PC-3 (cell line): ENCODE measurements at regions not wholly inside any gene's neighbourhood (a gene's known extent, or its start where the extent isn't known, plus 50 kb on each side); places are given as distances from the start of the nearest gene placed in this dataset.

ENCODE experiments used
- CTCF ChIP-seq: fragments of 300-600 bp; sonication (generic); conservative IDR thresholded peaks from 2 replicates; pipeline ENCODE4 v1.5.1; 2017; ENCODE audit warnings: antibody characterized with exemption, low read depth, mild to moderate bottlenecking, low read length
- EZH2 ChIP-seq: fragments of 300-600 bp; sonication (generic); IDR thresholded peaks from one replicate; pipeline ENCODE4 v1.6.1; 2017; ENCODE audit warnings: antibody characterized with exemption, mild to moderate bottlenecking, low read length; ENCODE audit not compliant: unreplicated experiment

DNA sequence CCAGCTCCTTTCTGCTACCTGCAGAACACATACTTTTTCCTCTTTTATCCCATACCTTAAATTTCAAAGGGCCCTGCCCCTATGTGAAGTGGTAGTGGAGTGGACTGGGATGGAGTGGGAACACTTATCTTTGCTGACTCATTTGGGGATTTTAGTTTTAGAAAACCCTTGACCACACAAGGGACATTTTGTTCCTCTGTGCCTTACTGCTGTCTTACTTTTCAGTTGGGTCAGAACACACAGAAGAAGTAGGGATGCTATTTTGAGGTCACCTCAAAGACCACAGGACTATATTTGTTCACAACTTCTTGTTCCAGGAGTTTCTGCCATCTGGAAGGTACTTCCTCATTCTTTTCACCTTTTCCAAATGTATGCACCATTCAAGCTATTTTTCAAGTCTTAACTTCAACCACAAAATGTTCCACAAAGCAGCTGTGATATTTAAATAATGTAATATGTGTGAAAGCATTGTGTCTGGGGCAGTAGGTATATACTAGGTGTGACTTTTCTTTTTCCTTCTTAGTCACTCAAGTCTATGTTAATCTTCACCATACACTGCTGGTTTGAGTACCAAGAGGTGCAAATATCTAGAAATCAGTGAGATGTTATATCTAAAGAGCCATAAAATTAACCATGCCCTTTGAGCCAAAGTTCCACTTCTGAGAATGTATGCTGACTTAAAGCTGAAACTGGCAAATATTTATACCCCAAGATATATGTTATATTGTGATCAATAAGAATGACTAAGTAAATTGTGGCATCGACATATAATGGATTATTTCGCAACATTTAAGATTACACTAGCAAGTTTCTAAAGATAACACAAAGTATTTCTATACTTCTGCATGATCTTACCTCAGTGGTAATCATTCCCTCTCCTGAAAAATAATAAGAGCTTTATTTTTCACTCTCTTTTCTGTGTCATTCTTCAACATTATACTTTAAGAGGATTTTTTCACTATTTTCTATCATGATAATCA, 308.5 kb downstream of the MRPL39 start:
- TF ChIP-seq CTCF = no peak
- no peak for TF ChIP-seq EZH2
